ENCODE measurements at regions not wholly inside any gene's neighbourhood (a gene's known extent, or its start where the extent isn't known, plus 50 kb on each side); places are given as distances from the start of the nearest gene placed in this dataset.
A peak's percentile ranks its signal among the peaks of the same experiment; 100 is the strongest.

GRCh38 chr14:97543816-97544215 lies 746.6 kb downstream of the VRK1 start:
- no peak for DNase-seq

DNA sequence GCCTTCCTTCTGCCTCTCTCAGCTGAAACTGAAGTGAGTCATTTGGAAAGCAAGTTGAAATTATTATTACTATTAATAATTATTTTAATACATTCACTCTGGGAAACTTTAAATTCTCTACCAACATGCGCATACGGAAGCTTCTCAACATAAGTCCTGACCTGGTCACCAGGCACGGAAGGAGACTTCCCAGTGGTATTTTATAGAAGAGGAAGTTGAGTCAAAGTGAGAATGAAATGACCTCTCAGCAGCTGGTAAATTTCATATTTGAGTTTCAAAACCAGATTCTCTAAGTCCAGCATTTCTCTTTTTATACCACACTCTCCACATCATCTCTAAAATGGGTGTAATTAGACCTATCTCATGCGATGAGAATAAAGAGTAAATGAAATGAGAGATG lies 747.4 kb downstream of the VRK1 start:
- DNase-seq = no peak

GRCh38 chr14:97546491-97547230 lies 749.5 kb downstream of the VRK1 start:
- DNase-seq = no peak

GRCh38 chr14:97550463-97550862 lies 753.3 kb downstream of the VRK1 start:
- no peak for DNase-seq

- DNase-seq = no peak
Observed at GRCh38 chr14:97554597-97554996, 757.4 kb downstream of the VRK1 start.

GRCh38 chr14:97564334-97564733 lies 767.2 kb downstream of the VRK1 start:
- DNase-seq = no peak

- no peak for DNase-seq
Observed at GRCh38 chr14:97571201-97571600, 774.0 kb downstream of the VRK1 start.

DNA sequence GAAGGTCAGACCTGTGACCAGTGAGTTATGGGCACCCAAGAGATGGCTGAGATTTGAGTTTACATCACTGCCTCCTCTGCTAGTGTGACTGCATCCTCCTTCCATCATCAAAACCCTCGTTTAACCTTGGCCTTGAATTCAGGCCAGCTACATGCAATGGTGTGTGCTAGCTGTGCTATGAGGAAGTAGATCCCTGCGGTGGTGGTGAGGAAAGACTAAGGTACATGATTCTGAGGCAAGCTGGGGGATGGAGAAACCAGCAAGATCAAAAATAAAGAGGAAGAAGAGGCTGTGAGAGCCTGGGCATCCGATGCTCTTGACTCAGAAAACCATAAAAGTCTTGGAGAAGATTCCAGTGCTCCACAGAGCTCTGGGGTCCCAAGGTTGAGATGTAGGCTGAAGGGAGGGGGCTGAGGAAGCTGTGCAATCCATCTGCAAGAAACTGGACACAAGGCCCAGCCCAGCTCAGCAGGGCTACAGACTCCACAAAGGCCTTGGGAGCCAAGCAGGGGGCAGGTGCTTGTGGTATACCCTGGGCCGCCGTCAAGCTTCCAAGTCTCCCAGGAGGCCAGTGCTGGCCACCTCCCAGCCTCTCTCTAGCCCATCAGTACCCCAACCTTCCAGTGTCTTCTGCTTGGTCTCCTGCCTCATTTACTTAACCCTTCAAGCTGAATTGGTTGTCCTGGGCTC lies 774.8 kb downstream of the VRK1 start:
- no peak for DNase-seq

DNA sequence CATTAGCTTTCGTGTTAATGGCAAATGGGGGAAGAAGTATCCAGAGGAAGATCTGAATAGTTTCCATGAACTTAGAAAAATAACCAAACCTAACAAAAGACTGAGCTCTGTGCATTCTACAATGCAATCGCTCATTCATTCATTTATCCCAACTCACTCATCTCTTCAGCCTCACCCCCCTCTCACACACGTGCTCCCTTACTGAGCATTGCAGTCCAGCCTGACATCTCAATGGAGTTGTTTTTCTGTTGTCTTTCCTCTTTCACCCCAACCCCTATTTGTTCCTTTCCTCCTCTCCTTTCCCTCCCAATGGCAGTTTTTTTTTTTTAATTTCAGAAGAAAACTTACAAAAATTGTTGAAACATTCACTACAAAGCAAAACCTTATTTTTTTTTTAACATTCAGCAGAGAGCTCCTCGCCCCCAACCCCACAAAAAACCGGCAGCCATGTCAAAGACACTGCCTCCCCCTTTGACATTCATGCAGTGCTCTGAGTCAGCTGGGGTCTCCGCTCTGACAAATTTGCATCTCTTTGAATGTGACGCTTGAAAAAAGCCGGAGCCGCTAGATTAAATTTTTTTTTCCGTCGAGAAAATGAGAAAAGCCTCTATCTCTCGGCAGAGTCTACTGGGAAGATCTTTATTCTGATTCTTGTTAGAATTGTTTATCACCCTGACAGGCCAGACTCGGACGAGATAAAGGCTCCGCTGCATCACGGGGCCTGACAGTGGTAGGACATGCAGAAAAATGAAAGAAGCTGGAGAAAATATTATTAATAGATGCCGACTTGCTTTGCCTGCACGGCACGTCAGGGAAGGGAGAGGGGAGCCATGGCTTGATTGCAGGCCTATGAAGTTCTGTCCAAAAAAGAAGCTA lies 775.6 kb downstream of the VRK1 start:
- DNase-seq = no peak

- no peak for DNase-seq
Observed at GRCh38 chr14:97575677-97576076, 778.5 kb downstream of the VRK1 start.

DNA sequence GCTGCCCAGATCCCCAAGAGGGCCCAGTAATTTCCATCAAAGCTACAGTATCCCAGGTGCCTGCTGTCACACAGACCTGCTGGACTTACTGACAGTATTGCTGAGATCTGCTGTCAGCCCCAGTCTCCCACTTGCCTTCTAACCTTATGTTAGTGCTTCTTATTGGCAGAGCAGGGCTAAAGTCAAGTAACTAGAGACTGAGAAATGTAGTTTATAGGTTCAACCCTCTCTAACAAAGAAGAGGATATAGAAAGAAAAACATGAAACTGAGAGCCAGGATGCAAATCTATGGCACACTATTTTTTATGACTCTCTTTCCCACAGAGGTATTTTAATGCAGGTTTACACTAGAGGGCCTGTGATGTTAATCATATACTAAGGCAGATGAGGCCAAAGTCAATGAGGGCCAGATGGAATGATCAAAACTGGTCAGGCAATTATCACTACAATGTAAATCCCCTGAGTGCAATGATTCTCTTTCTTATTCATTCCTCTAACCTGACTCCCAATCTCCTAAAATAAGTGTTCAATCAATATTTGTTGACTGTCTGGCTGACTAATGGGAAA lies 781.9 kb downstream of the VRK1 start:
- DNase-seq = no peak

DNA sequence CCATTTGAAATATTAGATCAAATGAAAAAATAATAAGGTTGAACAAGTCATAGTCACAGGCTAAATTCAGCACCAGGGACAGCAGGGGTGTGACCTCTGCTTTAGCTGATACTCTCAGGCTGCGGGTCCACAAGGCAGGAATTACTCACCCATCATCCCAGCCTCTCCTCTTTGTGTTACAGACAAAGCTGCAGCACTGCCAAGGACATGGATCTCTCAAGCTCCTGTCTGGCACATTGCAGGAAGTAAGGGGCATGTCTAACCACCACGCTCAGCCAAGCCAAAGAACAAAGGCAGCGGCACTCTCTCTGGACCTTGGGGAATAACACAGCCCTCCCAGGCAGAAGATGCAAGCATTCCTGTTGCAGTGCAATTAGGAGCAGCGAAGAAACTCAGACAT lies 783.8 kb downstream of the VRK1 start:
- no peak for DNase-seq

- no peak for DNase-seq
Observed at GRCh38 chr14:97582022-97582421, 784.8 kb downstream of the VRK1 start.

- no peak for DNase-seq
Observed at GRCh38 chr14:97584528-97584927, 787.3 kb downstream of the VRK1 start.

- no peak for DNase-seq
Observed at GRCh38 chr14:97592341-97592980, 795.3 kb downstream of the VRK1 start.

GRCh38 chr14:97594306-97594705 lies 797.1 kb downstream of the VRK1 start:
- DNase-seq = no peak

DNA sequence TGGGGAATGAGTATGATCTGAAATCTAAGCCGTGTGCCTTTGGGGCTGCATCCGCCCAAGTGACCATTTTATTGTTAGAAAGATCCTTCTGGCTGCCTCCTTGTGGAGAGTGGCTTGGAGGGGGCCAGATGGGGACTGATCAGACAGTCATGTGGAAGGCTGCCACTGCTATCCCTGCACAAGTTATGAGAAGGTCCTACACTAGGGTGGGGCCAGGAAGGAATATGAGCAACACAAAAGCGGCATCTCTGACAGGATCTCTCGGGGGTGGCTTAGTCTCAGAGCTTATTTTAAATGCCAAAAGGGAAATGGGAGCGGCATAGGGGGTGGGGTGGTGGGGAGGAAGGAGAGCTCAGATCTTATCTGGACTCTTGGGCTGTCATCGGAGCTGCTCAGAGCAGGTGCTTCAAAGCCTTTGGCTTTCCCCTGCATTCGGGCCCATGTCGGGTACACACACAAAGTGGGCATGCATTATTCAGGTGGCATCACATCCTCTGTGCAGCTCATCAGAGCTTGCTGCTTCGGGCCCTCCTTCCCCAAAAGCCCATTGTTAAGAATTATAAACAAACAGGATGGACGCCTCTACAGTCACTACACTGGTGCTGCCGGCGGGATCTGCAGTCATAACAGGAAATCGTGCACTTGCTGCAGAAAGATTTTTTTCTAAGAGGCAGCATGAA lies 805.4 kb downstream of the VRK1 start:
- peak; percentile 54 for DNase-seq

- peak; percentile 23 for DNase-seq
Observed at GRCh38 chr14:97603201-97603600, 806.0 kb downstream of the VRK1 start.

- DNase-seq = no peak
Observed at GRCh38 chr14:97604731-97605130, 807.5 kb downstream of the VRK1 start.

DNA sequence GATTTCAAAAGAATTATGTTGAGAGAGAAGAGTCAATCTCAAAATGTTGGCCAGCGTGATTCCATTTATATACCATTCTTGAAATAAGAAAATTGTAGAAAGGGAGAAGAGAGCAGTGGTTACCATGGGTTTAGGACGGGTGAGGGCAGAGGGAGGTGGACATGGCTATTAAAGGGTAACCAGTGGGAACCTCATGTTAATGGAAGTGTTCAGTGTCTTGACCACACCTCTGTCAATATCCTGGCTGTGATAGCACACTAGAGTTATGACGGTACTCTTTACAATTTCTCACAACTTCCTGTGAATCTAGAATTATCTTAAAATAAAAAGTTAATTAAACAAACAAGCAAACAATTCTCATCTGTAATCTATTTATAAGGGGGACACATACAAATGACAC lies 821.2 kb downstream of the VRK1 start:
- DNase-seq = no peak

DNA sequence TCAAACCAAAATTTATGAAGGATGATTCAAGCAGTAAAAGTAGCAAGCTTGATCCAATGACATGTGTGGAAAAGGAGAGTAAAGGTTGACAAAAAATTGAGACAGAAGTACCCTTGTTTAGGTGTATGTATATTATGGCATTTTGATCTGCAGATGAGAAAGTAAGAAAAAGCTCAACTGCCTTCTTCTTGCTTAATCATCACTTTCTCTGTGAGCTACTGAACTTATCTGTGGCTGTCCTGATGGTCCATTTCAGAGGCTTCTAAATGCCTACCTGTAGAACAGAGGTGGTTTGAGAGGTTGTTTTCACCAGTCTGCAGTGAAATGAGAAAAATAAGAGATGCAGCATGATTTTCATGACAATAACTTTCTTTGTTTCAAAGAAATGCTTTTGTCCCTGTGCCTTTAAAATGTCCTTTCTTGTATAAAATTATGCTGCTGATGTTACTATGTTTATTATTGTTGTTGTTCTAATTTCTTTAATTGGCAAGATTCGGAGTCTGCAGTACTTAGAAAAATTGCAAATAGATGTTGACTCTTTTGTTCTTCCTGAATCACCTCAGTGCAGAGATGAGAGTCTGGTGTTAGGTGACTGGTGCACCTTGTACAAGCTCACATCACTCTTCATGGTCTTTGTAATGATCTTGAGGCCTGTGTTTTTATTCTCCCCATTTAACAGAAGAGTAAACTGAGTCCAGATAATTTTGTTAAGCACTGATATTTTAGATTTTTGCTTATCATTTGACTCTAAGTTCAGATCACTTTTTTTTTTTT lies 821.9 kb downstream of the VRK1 start:
- no peak for DNase-seq

Data from stimulated activated CD4-positive, alpha-beta T cell treated with anti-CD3 and anti-CD28 coated beads, Interleukin-4, amount 100 ng/mL, for 24 hours (primary cell).